ENCODE measurements at regions not wholly inside any gene's neighbourhood (a gene's known extent, or its start where the extent isn't known, plus 50 kb on each side); places are given as distances from the start of the nearest gene placed in this dataset.
"Not testable (repeated sequence)": the region's sequence is repeated elsewhere in the genome, so short reads cannot be mapped to it uniquely, and the experiment has no call there.

GRCh38 chr13:83761631-83762030 is 120.6 kb downstream of the SLITRK1 start (continued):
- no peak for TF ChIP-seq EGR1 (IDR thresholded peaks at IDR 0.05; ENCODE audit: low read depth in 2 of 2)

- not testable (repeated sequence) for DNase-seq (ENCODE audit: low spot score)
- 80% methylated on average over 2 of the region's 2 CpGs for WGBS
Observed at GRCh38 chr13:83755210-83755609, 127.1 kb downstream of the SLITRK1 start.

GRCh38 chr13:83753912-83754624 is 128.2 kb downstream of the SLITRK1 start:
- no peak overlapping the region for H3K9ac ChIP-seq (ENCODE audit: low read depth in 1 of 2, low read length in 2 of 2)
- H3K36me3 ChIP-seq (ENCODE audit: control insufficient read depth in 4 of 4, insufficient read depth in 3 of 4, low read depth in 1 of 4, low read length in 3 of 4) = no peaks in the 10 kb centered on the region
- no peaks in the 10 kb centered on the region for H3K9me3 ChIP-seq (ENCODE audit: control insufficient read depth in 4 of 4, low read length in 3 of 4)
- 73% methylated on average over 11 of the region's 11 CpGs for WGBS
- DNase-seq (ENCODE audit: low spot score) = no peak
- no peak overlapping the region for H3K4me3 ChIP-seq (ENCODE audit: low read depth in 1 of 3, low read length in 3 of 3)
- TF ChIP-seq RXRA (IDR thresholded peaks at IDR 0.05) (no peak), FOXA1 (IDR thresholded peaks at IDR 0.05) (no peak), FOXA2 (IDR thresholded peaks at IDR 0.05) (no peak), YY1 (IDR thresholded peaks at IDR 0.05) (no peak), HNF4G (IDR thresholded peaks at IDR 0.05) (no peak), HNF4A (conservative IDR thresholded peaks at IDR 0.05) (no peak), NR2F2 (IDR thresholded peaks at IDR 0.05) (no peak), SP1 (IDR thresholded peaks at IDR 0.05) (no peak), CTCF (IDR thresholded peaks at IDR 0.05; ENCODE audit: low read depth, low read length, missing input control) (no peak), RAD21 (IDR thresholded peaks at IDR 0.05) (no peak), ZBTB33 (IDR thresholded peaks at IDR 0.05) (no peak), TAF1 (conservative IDR thresholded peaks at IDR 0.05) (no peak), JUND (IDR thresholded peaks at IDR 0.05) (no peak), GABPA (IDR thresholded peaks at IDR 0.05 in 1 of 2, conservative IDR thresholded peaks at IDR 0.05 in 1 of 2) (no peak), EGR1 (IDR thresholded peaks at IDR 0.05; ENCODE audit: low read depth in 2 of 2) (no peak), REST (IDR thresholded peaks at IDR 0.05) (no peak)
- TF ChIP-seq, protein P1, sequence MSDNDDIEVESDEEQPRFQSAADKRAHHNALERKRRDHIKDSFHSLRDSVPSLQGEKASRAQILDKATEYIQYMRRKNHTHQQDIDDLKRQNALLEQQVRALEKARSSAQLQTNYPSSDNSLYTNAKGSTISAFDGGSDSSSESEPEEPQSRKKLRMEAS (IDR thresholded peaks at IDR 0.05) = no peak
- TF ChIP-seq, protein P2, sequence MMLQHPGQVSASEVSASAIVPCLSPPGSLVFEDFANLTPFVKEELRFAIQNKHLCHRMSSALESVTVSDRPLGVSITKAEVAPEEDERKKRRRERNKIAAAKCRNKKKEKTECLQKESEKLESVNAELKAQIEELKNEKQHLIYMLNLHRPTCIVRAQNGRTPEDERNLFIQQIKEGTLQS (IDR thresholded peaks at IDR 0.05) = no peak
- H3K27ac ChIP-seq (ENCODE audit: low read depth in 1 of 2, low read length in 2 of 2) = no peak overlapping the region
- H3K27me3 ChIP-seq (ENCODE audit: control insufficient read depth in 4 of 4, insufficient read depth in 4 of 4, low read length in 3 of 4) = no peaks in the 10 kb centered on the region
- no peaks in the 10 kb centered on the region for H3K4me1 ChIP-seq (ENCODE audit: control insufficient read depth in 4 of 4, insufficient read depth in 4 of 4, low read length in 3 of 4)

More at GRCh38 chr13:83755210-83755609, 127.1 kb downstream of the SLITRK1 start:
- H3K9ac ChIP-seq (ENCODE audit: low read depth in 1 of 2, low read length in 2 of 2); H3K27ac ChIP-seq (ENCODE audit: low read depth in 1 of 2, low read length in 2 of 2); H3K9me3 ChIP-seq (ENCODE audit: control insufficient read depth in 4 of 4, low read length in 3 of 4); H3K4me3 ChIP-seq (ENCODE audit: low read depth in 1 of 3, low read length in 3 of 3); H3K4me1 ChIP-seq (ENCODE audit: control insufficient read depth in 4 of 4, insufficient read depth in 4 of 4, low read length in 3 of 4); H3K36me3 ChIP-seq (ENCODE audit: control insufficient read depth in 4 of 4, insufficient read depth in 3 of 4, low read depth in 1 of 4, low read length in 3 of 4); H3K27me3 ChIP-seq (ENCODE audit: control insufficient read depth in 4 of 4, insufficient read depth in 4 of 4, low read length in 3 of 4): not testable (repeated sequence)
